K562 (cell line): ENCODE measurements at regions not wholly inside any gene's neighbourhood (a gene's known extent, or its start where the extent isn't known, plus 50 kb on each side); places are given as distances from the start of the nearest gene placed in this dataset.

ENCODE experiments used
- EZH2 ChIP-seq: IDR thresholded peaks from 2 replicates; pipeline ENCODE4 v1.6.1; 2012; ENCODE audit warnings: low read depth, mild to moderate bottlenecking, inconsistent platforms, low read length, borderline replicate concordance
- FIP1L1 ChIP-seq: fragments of 200-400 bp; formaldehyde crosslinking; IDR thresholded peaks from 2 replicates; pipeline ENCODE4 v1.6.1; 2018; ENCODE audit warnings: mild to moderate bottlenecking, low read depth, low read length; ENCODE audit not compliant: poor library complexity, severe bottlenecking
- NR3C1 ChIP-seq: sonication (generic); formaldehyde crosslinking; IDR thresholded peaks from 2 replicates; pipeline ENCODE4 v1.8.1; 2022; ENCODE audit warnings: missing genetic modification reagents
- ZFPM2 ChIP-seq: fragments of 250-450 bp; sonication (Bioruptor Pico); IDR thresholded peaks from 2 replicates; pipeline ENCODE4 v1.5.1; 2022; ENCODE audit warnings: mild to moderate bottlenecking
- TF ChIP-seq, protein P1 (sequence below), 2 experiments: fragments of 150-350 bp in 1 of 2; IDR thresholded peaks; 2 replicates each; pipeline ENCODE4 v1.6.1; 2012 to 2016; ENCODE audit warnings: low read depth in 2 of 2, low read length in 2 of 2, mild to moderate bottlenecking in 1 of 2, moderate library complexity in 1 of 2
- TF ChIP-seq, protein P2 (sequence below): fragments of 250-450 bp; sonication (Bioruptor Pico); IDR thresholded peaks from 2 replicates; pipeline ENCODE4 v1.4.0; 2020; ENCODE audit warnings: mild to moderate bottlenecking, moderate library complexity
- TF ChIP-seq, protein P3 (sequence below): sonication (generic); formaldehyde crosslinking; IDR thresholded peaks from 2 replicates; pipeline ENCODE4 v1.5.0; 2020; ENCODE audit warnings: missing genetic modification reagents
- TF ChIP-seq, protein P4 (sequence below): fragments of 450-650 bp; IDR thresholded peaks from 2 replicates; pipeline ENCODE4 v1.6.1; 2016; ENCODE audit warnings: low read depth

DNA sequence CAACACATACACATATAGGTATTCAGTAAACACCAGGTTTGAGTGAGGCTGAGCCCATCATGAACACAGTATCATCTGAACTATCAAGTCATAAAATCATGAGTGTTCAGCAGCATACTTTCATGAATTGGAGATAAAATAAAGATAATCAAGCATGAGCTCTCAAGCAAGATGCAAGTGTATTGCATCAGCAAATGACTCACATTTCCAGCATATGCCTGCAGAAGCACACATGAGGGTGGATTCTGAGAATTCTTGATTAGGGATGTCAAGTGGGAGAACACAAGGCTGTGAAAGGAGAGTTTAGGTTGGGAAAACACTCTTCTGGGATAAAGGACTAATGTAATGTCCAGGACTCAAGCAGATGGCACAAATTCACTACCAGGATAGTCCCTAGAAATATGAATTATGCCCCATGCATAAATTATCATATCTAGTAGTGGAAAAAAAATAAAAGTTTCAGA, 299.2 kb downstream of the SRGAP2C start (continued):
- TF ChIP-seq, protein P1, sequence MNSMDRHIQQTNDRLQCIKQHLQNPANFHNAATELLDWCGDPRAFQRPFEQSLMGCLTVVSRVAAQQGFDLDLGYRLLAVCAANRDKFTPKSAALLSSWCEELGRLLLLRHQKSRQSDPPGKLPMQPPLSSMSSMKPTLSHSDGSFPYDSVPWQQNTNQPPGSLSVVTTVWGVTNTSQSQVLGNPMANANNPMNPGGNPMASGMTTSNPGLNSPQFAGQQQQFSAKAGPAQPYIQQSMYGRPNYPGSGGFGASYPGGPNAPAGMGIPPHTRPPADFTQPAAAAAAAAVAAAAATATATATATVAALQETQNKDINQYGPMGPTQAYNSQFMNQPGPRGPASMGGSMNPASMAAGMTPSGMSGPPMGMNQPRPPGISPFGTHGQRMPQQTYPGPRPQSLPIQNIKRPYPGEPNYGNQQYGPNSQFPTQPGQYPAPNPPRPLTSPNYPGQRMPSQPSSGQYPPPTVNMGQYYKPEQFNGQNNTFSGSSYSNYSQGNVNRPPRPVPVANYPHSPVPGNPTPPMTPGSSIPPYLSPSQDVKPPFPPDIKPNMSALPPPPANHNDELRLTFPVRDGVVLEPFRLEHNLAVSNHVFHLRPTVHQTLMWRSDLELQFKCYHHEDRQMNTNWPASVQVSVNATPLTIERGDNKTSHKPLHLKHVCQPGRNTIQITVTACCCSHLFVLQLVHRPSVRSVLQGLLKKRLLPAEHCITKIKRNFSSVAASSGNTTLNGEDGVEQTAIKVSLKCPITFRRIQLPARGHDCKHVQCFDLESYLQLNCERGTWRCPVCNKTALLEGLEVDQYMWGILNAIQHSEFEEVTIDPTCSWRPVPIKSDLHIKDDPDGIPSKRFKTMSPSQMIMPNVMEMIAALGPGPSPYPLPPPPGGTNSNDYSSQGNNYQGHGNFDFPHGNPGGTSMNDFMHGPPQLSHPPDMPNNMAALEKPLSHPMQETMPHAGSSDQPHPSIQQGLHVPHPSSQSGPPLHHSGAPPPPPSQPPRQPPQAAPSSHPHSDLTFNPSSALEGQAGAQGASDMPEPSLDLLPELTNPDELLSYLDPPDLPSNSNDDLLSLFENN (IDR thresholded peaks at IDR 0.05; ENCODE audit: low read depth in 2 of 2, low read length in 2 of 2) = no peak
- TF ChIP-seq, protein P2, sequence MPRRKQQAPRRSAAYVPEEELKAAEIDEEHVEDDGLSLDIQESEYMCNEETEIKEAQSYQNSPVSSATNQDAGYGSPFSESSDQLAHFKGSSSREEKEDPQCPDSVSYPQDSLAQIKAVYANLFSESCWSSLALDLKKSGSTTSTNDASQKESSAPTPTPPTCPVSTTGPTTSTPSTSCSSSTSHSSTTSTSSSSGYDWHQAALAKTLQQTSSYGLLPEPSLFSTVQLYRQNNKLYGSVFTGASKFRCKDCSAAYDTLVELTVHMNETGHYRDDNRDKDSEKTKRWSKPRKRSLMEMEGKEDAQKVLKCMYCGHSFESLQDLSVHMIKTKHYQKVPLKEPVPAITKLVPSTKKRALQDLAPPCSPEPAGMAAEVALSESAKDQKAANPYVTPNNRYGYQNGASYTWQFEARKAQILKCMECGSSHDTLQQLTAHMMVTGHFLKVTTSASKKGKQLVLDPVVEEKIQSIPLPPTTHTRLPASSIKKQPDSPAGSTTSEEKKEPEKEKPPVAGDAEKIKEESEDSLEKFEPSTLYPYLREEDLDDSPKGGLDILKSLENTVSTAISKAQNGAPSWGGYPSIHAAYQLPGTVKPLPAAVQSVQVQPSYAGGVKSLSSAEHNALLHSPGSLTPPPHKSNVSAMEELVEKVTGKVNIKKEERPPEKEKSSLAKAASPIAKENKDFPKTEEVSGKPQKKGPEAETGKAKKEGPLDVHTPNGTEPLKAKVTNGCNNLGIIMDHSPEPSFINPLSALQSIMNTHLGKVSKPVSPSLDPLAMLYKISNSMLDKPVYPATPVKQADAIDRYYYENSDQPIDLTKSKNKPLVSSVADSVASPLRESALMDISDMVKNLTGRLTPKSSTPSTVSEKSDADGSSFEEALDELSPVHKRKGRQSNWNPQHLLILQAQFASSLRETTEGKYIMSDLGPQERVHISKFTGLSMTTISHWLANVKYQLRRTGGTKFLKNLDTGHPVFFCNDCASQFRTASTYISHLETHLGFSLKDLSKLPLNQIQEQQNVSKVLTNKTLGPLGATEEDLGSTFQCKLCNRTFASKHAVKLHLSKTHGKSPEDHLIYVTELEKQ (CRISPR knock-in tag) = no peak
- TF ChIP-seq, protein P3, sequence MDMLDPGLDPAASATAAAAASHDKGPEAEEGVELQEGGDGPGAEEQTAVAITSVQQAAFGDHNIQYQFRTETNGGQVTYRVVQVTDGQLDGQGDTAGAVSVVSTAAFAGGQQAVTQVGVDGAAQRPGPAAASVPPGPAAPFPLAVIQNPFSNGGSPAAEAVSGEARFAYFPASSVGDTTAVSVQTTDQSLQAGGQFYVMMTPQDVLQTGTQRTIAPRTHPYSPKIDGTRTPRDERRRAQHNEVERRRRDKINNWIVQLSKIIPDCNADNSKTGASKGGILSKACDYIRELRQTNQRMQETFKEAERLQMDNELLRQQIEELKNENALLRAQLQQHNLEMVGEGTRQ (CRISPR knock-in tag) = no peak
- TF ChIP-seq EZH2 = no peak
- TF ChIP-seq, protein P4, sequence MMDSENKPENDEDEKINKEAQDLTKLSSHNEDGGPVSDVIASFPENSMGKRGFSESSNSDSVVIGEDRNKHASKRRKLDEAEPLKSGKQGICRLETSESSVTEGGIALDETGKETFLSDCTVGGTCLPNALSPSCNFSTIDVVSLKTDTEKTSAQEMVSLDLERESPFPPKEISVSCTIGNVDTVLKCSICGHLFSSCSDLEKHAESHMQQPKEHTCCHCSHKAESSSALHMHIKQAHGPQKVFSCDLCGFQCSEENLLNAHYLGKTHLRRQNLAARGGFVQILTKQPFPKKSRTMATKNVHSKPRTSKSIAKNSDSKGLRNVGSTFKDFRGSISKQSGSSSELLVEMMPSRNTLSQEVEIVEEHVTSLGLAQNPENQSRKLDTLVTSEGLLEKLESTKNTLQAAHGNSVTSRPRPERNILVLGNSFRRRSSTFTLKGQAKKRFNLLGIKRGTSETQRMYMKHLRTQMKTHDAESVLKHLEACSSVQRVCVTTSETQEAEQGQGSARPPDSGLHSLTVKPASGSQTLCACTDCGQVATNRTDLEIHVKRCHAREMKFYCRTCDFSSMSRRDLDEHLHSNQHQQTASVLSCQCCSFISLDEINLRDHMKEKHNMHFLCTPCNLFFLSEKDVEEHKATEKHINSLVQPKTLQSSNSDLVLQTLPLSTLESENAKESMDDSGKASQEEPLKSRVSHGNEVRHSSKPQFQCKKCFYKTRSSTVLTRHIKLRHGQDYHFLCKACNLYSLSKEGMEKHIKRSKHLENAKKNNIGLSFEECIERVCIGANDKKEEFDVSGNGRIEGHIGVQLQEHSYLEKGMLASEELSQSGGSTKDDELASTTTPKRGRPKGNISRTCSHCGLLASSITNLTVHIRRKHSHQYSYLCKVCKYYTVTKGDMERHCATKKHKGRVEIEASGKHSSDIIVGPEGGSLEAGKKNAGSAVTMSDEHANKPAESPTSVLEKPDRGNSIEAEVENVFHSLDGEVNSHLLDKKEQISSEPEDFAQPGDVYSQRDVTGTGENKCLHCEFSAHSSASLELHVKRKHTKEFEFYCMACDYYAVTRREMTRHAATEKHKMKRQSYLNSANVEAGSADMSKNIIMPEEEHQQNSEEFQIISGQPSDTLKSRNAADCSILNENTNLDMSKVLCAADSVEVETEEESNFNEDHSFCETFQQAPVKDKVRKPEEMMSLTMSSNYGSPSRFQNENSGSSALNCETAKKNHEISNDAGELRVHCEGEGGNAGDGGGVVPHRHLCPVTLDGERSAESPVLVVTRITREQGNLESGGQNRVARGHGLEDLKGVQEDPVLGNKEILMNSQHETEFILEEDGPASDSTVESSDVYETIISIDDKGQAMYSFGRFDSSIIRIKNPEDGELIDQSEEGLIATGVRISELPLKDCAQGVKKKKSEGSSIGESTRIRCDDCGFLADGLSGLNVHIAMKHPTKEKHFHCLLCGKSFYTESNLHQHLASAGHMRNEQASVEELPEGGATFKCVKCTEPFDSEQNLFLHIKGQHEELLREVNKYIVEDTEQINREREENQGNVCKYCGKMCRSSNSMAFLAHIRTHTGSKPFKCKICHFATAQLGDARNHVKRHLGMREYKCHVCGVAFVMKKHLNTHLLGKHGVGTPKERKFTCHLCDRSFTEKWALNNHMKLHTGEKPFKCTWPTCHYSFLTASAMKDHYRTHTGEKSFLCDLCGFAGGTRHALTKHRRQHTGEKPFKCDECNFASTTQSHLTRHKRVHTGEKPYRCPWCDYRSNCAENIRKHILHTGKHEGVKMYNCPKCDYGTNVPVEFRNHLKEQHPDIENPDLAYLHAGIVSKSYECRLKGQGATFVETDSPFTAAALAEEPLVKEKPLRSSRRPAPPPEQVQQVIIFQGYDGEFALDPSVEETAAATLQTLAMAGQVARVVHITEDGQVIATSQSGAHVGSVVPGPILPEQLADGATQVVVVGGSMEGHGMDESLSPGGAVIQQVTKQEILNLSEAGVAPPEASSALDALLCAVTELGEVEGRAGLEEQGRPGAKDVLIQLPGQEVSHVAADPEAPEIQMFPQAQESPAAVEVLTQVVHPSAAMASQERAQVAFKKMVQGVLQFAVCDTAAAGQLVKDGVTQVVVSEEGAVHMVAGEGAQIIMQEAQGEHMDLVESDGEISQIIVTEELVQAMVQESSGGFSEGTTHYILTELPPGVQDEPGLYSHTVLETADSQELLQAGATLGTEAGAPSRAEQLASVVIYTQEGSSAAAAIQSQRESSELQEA = no peak
- TF ChIP-seq ZFPM2 (CRISPR knock-in tag) = no peak
- no peak for TF ChIP-seq NR3C1
- no peak for TF ChIP-seq FIP1L1
